ENCODE measurements at regions not wholly inside any gene's neighbourhood (a gene's known extent, or its start where the extent isn't known, plus 50 kb on each side); places are given as distances from the start of the nearest gene placed in this dataset.

DNA sequence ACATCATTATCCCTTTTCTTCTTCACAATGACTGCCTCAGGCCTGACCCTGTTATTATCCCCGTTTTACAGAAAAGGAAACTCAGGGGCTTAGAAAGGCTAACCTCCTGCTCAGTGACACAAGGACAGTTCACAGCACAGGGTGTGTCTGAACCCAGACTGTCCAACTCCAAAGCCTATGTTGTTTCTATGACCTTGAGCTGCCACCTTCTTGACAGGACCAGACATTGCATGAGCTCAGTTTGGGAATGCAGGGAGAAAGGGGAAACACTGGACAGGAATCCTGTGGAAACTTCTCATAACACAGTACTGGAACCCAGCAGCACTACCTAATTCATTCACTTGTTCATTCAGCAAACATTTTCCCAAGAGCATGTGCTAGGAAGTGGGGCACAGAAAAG, 472.8 kb downstream of the CDK5RAP2 start:
- ChIA-PET POLR2A (no interaction called here), CTCF (no interaction called here)
- DNase-seq (ENCODE audit: low read depth, low spot score) = no peak
- H3K4me3 ChIP-seq (ENCODE audit: low read depth, low read length) = no peak overlapping the region
- TF ChIP-seq, protein P1, sequence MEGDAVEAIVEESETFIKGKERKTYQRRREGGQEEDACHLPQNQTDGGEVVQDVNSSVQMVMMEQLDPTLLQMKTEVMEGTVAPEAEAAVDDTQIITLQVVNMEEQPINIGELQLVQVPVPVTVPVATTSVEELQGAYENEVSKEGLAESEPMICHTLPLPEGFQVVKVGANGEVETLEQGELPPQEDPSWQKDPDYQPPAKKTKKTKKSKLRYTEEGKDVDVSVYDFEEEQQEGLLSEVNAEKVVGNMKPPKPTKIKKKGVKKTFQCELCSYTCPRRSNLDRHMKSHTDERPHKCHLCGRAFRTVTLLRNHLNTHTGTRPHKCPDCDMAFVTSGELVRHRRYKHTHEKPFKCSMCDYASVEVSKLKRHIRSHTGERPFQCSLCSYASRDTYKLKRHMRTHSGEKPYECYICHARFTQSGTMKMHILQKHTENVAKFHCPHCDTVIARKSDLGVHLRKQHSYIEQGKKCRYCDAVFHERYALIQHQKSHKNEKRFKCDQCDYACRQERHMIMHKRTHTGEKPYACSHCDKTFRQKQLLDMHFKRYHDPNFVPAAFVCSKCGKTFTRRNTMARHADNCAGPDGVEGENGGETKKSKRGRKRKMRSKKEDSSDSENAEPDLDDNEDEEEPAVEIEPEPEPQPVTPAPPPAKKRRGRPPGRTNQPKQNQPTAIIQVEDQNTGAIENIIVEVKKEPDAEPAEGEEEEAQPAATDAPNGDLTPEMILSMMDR (IDR thresholded peaks at IDR 0.05; ENCODE audit: insufficient read depth, low read length, missing control alignments) = no peak

DNA sequence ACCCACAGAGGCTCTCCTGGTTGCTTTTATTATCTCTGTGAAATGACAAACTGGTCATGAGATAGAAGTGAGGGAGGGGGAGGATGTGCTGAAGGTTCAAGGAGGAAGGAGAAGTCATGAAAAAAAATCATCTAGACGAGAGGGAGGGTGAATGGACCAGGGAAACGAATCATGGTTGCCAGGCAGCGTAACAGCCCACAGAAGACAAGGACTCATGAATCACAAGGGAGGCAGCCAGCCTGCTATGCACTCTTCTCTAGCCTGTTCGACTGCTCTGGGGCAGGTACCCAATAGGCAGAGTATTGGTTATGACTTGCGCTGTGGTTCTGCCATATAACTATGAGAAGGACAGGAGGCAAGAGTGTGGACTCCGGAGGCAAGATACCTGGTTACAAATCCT, 475.2 kb downstream of the CDK5RAP2 start:
- POLR2A ChIA-PET = no interaction called here
- TF ChIP-seq, protein P1 (IDR thresholded peaks at IDR 0.05; ENCODE audit: insufficient read depth, low read length, missing control alignments) = no peak
- no peak overlapping the region for H3K4me3 ChIP-seq (ENCODE audit: low read depth, low read length)
- CTCF ChIA-PET = interaction anchor here (1.1 kb wide), 1 partner anchor 372 kb away, joined by 5 read pairs; no protein-coding TSS in a partner anchor
- no peak for DNase-seq (ENCODE audit: low read depth, low spot score)

DNA sequence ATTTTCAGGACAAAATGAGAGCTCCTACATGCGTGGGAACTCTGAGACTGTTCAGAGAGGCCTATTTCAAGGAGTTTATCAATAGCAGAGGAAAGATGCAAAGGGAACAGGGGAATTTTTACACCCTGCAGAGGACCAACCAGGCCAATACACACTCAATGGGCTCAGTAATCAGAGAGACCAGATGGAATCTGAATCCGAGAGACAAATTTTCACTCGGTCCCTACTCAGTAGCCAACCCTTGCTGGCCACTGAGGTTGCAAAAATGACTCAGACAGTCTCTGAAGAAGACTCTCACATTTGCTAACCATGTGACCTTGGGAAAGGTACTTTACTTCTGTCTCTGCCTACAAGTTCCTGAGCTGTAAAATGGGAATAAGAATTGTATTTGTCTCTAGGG, 479.4 kb downstream of the CDK5RAP2 start:
- ChIA-PET CTCF (no interaction called here), POLR2A (no interaction called here)
- no peak for DNase-seq (ENCODE audit: low read depth, low spot score)
- H3K4me3 ChIP-seq (ENCODE audit: low read depth, low read length) = no peak overlapping the region
- TF ChIP-seq, protein P1 (IDR thresholded peaks at IDR 0.05; ENCODE audit: insufficient read depth, low read length, missing control alignments) = no peak

DNA sequence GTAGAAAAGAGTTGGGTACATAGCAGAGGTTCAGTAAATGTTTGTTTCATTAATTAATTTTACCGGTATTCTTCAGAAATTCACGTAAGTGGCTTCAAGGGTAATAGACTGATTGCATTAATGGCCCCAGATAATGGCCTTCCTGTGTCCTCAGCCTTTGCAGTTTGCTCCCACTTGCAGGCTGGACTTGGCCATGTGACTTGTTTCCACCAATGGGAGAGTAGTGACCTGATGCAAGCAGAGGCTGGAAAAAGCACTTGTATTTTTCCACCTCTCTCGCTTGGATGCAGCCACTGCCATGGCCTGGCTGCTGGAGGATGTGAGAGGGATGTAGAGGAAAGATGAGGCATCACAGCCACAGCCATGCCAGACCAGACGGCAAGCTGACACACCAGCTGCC, 480.9 kb downstream of the CDK5RAP2 start:
- no peak overlapping the region for H3K4me3 ChIP-seq (ENCODE audit: low read depth, low read length)
- ChIA-PET CTCF (no interaction called here), POLR2A (no interaction called here)
- no peak for DNase-seq (ENCODE audit: low read depth, low spot score)
- TF ChIP-seq, protein P1 (IDR thresholded peaks at IDR 0.05; ENCODE audit: insufficient read depth, low read length, missing control alignments) = no peak

DNA sequence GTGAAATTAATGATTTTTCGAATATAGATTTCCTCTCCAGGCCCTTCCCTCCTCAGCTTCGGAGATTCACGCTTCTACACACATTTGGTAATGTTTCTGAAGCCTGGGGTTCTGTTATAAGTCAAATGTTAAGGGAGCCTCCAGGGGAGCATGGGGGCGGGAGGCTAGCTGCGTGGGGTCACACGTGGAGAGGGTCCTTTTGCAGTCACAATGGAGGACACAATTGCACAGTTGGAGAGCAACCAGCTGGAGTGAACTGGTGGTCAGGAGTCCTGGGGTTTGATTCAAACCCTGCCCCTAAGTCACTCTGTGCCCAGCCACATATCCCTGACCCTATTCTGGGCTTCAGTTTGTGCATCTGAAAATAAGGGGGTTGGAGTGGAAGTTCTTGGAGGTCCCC, 481.4 kb downstream of the CDK5RAP2 start:
- ChIA-PET CTCF (no interaction called here), POLR2A (no interaction called here)
- H3K4me3 ChIP-seq (ENCODE audit: low read depth, low read length) = no peak overlapping the region
- DNase-seq (ENCODE audit: low read depth, low spot score) = no peak
- TF ChIP-seq, protein P1 (IDR thresholded peaks at IDR 0.05; ENCODE audit: insufficient read depth, low read length, missing control alignments) = no peak

DNA sequence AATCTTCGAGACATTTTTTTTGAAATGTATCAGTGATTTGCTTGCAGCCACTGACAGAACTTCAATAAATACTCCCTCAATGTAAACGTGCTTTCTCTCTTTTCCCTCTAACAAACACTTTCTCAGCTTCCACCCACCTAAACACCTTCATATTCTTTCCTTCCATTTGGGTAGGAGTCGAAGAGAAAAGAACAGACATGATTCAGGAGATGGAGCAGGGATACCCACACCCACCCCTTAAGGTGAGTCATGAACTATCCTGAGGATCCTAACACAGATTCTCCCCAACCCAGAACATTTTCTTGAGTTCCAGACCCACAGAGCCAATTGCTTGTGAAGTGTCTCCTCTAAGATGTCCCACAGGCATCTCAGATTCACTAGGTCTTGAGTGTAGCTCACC, 488.8 kb downstream of the CDK5RAP2 start:
- ChIA-PET POLR2A (no interaction called here), CTCF (no interaction called here)
- TF ChIP-seq, protein P1 (IDR thresholded peaks at IDR 0.05; ENCODE audit: insufficient read depth, low read length, missing control alignments) = no peak
- no peak overlapping the region for H3K4me3 ChIP-seq (ENCODE audit: low read depth, low read length)
- no peak for DNase-seq (ENCODE audit: low read depth, low spot score)
